ENCODE measurements at regions not wholly inside any gene's neighbourhood (a gene's known extent, or its start where the extent isn't known, plus 50 kb on each side); places are given as distances from the start of the nearest gene placed in this dataset.

GRCh38 chr3:99321261-99321660 lies 317.1 kb upstream of the COL8A1 start:
- Histone ChIP-seq H3K9me3 (ENCODE audit: control insufficient read depth, insufficient read depth, low read length) (no peaks in the 10 kb centered on the region), H3K27me3 (ENCODE audit: control insufficient read depth, insufficient read depth, low read length) (no peaks in the 10 kb centered on the region), H3K4me1 (ENCODE audit: control insufficient read depth, insufficient read depth, low read length) (no peaks in the 10 kb centered on the region), H3K4me3 (ENCODE audit: low read length) (no peak overlapping the region), H3K27ac (ENCODE audit: low read length) (no peak overlapping the region), H3K36me3 (ENCODE audit: control insufficient read depth, insufficient read depth, low read length) (no peaks in the 10 kb centered on the region)
- H3K36me3 Mint-ChIP-seq = no peaks in the 10 kb centered on the region
- no peak overlapping the region for H3K4me3 Mint-ChIP-seq
- DNase-seq (no peak), ATAC-seq (no peak)
- WGBS (ENCODE audit: insufficient coverage) = 79% methylated on average over 1 of the region's 1 CpG
- no peaks in the 10 kb centered on the region for H3K4me1 Mint-ChIP-seq
- TF ChIP-seq CTCF (IDR thresholded peaks at IDR 0.05) = no peak
- intact Hi-C loops (cut with micrococcal nuclease) = no loop called here
- peaks cover 3 to 7% of the 10 kb centered on the region in 2 donors for H3K9me3 Mint-ChIP-seq
- H3K27me3 Mint-ChIP-seq (ENCODE audit: low read depth in 2 of 2) = no peaks in the 10 kb centered on the region
- no peak overlapping the region for H3K27ac Mint-ChIP-seq

GRCh38 chr3:99319961-99320360 lies 318.4 kb upstream of the COL8A1 start:
- Mint-ChIP-seq H3K4me3 (no peak overlapping the region), H3K36me3 (no peaks in the 10 kb centered on the region), H3K4me1 (no peaks in the 10 kb centered on the region), H3K27ac (no peak overlapping the region), H3K27me3 (ENCODE audit: low read depth in 2 of 2) (no peaks in the 10 kb centered on the region), H3K9me3 (peaks cover 3 to 10% of the 10 kb centered on the region in 2 donors)
- no peak for ATAC-seq
- H3K36me3 ChIP-seq (ENCODE audit: control insufficient read depth, insufficient read depth, low read length) = no peaks in the 10 kb centered on the region
- H3K27me3 ChIP-seq (ENCODE audit: control insufficient read depth, insufficient read depth, low read length) = no peaks in the 10 kb centered on the region
- no peak for DNase-seq
- no peaks in the 10 kb centered on the region for H3K9me3 ChIP-seq (ENCODE audit: control insufficient read depth, insufficient read depth, low read length)
- no peak overlapping the region for H3K4me3 ChIP-seq (ENCODE audit: low read length)
- no peak overlapping the region for H3K27ac ChIP-seq (ENCODE audit: low read length)
- no peak for TF ChIP-seq CTCF (IDR thresholded peaks at IDR 0.05)
- no peaks in the 10 kb centered on the region for H3K4me1 ChIP-seq (ENCODE audit: control insufficient read depth, insufficient read depth, low read length)
- intact Hi-C loops (cut with micrococcal nuclease) = no loop called here
- WGBS (ENCODE audit: insufficient coverage) = 90% methylated on average over 2 of the region's 2 CpGs

- DNase-seq = no peak
- Histone ChIP-seq H3K9me3 (ENCODE audit: control insufficient read depth, insufficient read depth, low read length) (no peaks in the 10 kb centered on the region), H3K27ac (ENCODE audit: low read length) (no peak overlapping the region), H3K4me1 (ENCODE audit: control insufficient read depth, insufficient read depth, low read length) (no peaks in the 10 kb centered on the region), H3K36me3 (ENCODE audit: control insufficient read depth, insufficient read depth, low read length) (no peaks in the 10 kb centered on the region), H3K4me3 (ENCODE audit: low read length) (no peak overlapping the region), H3K27me3 (ENCODE audit: control insufficient read depth, insufficient read depth, low read length) (no peaks in the 10 kb centered on the region)
- Mint-ChIP-seq H3K36me3 (no peaks in the 10 kb centered on the region), H3K4me3 (no peak overlapping the region), H3K4me1 (no peaks in the 10 kb centered on the region), H3K27me3 (ENCODE audit: low read depth in 2 of 2) (no peaks in the 10 kb centered on the region), H3K9me3 (peaks cover 3 to 13% of the 10 kb centered on the region in 2 donors), H3K27ac (no peak overlapping the region)
- intact Hi-C loops (cut with micrococcal nuclease) = no loop called here
- TF ChIP-seq CTCF (IDR thresholded peaks at IDR 0.05) = no peak
- no peak for ATAC-seq
- WGBS (ENCODE audit: insufficient coverage) = 89% methylated on average over 1 of the region's 1 CpG
Measured at GRCh38 chr3:99319450-99319849, 318.9 kb upstream of the COL8A1 start.

- no peak for TF ChIP-seq CTCF (IDR thresholded peaks at IDR 0.05)
- Histone ChIP-seq H3K27me3 (ENCODE audit: control insufficient read depth, insufficient read depth, low read length) (no peaks in the 10 kb centered on the region), H3K9me3 (ENCODE audit: control insufficient read depth, insufficient read depth, low read length) (no peaks in the 10 kb centered on the region), H3K27ac (ENCODE audit: low read length) (no peak overlapping the region), H3K4me3 (ENCODE audit: low read length) (no peak overlapping the region), H3K4me1 (ENCODE audit: control insufficient read depth, insufficient read depth, low read length) (no peaks in the 10 kb centered on the region), H3K36me3 (ENCODE audit: control insufficient read depth, insufficient read depth, low read length) (no peaks in the 10 kb centered on the region)
- Mint-ChIP-seq H3K4me3 (no peak overlapping the region), H3K27me3 (ENCODE audit: low read depth in 2 of 2) (no peaks in the 10 kb centered on the region), H3K27ac (no peak overlapping the region), H3K36me3 (no peaks in the 10 kb centered on the region), H3K9me3 (peaks cover 12 to 16% of the 10 kb centered on the region in 2 donors), H3K4me1 (no peaks in the 10 kb centered on the region)
- no peak for DNase-seq
- 60% methylated on average over 1 of the region's 2 CpGs for WGBS (ENCODE audit: insufficient coverage)
- intact Hi-C loops (cut with micrococcal nuclease) = no loop called here
- ATAC-seq = no peak
Measured at GRCh38 chr3:99317201-99317600, 321.2 kb upstream of the COL8A1 start.

Data from natural killer cell (primary cell).